HG02642 (cell line): ENCODE measurements at regions not wholly inside any gene's neighbourhood (a gene's known extent, or its start where the extent isn't known, plus 50 kb on each side); places are given as distances from the start of the nearest gene placed in this dataset.

Experiments used
- ATAC-seq: cut with Tn5 transposase; IDR thresholded peaks from one replicate; pipeline ENCODE4 v1.9.1; 2021; ENCODE audit warnings: mild to moderate bottlenecking; ENCODE audit not compliant: unreplicated experiment, poor library complexity

DNA sequence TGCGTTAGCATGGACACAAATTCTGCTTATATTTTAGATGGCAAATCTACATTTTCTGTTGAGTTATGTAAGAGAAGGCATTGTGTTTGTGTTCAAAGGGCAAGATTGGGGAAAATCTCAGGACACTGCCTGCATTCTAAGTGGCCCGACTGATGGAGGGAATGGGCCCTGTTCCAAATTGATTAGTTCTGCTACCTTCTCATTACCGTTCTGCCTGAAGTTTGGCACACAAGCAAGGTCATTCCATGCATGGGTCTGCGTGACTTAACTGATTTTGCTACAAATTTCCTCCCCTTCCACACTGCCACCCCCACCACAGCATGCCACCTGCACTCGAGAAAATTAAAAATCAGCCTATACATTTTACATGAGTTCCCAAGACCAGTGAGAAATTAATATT, 409.9 kb downstream of the BRINP1 start:
- ATAC-seq, result no peak

DNA sequence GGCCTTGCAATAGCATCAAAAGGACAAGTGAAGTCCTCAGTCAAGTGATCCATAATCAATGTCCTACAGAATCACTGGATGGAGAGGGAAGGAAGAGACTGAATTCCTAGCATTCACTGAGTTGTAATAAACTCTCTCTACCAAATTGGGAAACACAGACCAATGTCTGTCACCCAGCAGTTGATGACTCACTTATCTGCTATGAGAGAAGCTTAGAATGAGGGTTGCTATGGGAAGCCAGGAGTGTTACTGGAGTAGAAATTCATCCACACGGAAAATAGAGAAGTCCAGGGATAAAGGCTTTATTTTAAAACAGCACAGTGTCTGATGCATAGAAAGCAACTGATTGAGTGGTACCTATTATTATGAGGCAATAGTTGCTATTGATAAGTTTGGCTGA, 407.4 kb downstream of the BRINP1 start:
- no peak for ATAC-seq

DNA sequence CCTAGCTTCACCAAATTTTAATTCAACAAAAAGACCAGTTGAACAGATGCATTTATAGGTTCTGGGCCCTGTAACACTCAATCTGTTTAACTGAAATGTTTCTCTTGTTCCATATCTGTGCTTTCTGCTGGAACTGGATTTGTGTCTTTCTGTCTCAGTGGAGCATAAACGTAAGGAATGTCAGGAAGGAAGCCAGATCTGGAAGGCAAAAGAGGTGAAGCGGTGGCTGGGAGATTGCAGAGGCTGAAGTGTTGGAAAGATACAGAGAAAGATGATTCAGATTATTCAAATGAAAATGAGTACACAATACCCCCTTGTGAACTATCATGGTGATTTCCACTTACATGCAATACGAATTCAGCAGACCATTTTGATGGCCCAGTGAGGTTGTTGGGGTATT, 406.8 kb downstream of the BRINP1 start:
- no peak for ATAC-seq

DNA sequence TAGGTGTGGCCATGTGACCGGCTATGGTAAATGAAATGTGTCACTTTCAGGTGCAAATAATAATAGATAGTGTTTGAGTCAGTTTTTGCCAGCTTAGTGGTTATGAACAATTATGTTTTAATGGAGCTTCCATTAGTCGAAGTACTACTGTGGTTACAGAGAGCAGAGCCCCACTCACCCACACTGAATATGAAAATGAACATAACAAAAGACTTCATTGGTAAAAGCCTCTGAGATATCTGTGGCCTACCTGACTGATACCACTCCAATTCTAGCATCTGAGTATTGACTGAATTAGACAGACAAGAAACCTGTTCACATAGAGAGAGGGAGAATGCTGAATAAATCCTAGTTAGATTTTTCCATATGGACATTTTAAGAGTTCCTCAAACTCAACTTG, 405.6 kb downstream of the BRINP1 start:
- ATAC-seq, result no peak

DNA sequence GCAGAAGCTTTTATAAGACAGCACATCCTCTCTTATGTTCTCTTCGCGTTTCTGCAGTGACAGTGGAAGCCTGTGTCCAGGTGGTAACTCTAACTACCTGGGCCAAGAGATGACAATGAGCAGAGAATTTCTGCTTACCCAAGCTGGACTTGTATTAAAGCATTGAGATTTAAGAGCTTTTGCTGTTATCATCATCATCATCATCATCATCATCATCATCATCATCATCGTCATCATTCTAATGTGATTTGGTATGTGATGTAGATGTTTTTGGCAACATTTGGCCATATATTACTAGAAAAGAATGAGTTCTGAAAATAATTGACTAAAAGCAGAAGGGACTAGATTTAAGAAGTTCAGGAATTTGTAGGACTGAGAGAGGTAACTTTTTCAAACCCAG, 401.3 kb downstream of the BRINP1 start:
- no peak for ATAC-seq

DNA sequence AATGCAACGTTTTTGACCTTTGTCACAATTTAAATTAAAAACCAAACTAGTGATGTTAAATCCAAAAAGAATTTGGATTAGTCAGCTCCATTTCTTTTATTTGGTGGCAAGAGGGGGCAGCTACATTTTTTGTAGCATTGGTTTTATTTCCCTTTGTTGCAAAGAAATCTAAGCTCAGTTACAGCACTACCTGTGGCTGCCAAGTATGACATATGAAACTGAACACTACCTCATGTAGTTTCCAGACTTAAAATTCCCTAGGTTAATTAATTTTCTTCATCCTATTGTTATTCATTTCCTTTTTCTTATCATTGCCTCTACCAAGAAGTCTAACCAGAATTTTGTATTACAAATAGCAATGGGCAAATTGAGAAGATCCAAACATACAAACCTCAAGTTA, 393.5 kb downstream of the BRINP1 start:
- no peak for ATAC-seq

DNA sequence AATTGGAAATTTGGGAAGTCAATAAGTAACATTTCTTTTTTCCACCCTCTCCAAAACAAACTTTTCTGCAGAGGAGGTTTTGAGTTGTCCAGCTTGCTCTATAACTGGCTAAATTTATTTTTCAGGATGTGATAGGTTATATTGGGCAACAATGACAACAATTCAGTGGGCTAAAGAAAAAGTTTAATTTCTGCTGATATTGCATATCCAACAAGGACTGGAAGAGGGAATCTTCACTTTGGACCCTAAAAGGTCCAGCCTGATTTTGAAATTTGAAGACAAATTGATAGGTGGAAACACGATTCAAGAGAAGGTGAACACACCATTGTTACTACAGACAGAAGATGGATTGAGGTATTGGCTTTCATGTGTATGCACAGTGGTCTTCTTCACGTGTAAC, 393.1 kb downstream of the BRINP1 start:
- no peak for ATAC-seq

DNA sequence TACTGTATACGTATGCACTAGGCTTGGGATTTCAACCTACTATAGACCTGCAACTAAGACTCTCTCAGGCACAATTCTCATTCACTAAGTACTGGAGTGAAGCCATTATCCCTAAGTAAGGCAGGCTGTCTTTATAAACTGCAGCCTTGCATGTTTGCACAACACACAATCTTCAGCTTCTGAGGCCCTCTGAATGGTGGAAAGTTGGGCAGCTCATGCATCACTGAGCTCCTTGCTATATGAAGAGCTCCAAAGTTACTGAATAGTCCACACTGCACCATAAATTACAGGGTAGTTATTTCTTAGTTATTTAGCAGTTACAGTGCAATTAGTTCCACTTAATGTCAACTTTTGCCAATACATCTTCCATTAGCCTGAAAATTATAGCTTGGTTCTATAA, 384.6 kb downstream of the BRINP1 start:
- ATAC-seq, result no peak

DNA sequence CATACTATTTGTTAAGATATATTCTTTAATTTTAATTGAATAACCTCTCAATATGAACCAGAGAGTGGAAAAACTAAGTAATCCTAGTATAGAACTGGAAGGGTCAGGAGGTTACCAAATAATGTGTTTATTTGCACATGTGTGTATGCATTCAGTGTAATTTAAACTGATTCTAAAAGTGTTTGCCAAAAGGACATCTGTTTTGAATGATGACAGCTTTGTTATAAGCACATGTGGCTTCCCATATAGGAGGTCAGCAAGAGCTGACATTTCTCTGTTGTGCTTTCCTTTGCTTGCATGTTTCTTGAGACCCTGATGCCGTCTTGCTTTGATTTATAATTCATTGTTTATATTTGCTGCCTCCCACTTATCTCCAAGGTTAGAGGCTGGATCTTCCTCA, 383.4 kb downstream of the BRINP1 start:
- no peak for ATAC-seq

DNA sequence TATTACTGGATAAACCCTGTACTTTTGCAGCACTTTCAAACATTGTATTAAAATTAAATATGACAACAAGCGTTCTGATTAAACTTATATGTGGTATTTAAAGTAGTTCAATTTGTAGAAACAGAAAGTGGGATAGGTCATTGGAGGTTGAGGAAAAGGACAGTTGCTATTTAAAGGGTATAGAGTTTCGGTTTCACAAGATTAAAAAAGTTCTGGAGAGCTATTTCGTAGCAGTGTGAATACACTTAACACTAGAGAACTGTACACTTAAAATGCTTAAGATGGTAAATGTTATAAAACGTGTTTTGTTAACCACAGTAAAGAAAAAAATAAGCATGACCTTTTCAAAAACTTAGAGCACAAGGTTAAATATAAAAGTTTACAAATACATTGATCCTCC, 382.1 kb downstream of the BRINP1 start:
- ATAC-seq, result no peak

DNA sequence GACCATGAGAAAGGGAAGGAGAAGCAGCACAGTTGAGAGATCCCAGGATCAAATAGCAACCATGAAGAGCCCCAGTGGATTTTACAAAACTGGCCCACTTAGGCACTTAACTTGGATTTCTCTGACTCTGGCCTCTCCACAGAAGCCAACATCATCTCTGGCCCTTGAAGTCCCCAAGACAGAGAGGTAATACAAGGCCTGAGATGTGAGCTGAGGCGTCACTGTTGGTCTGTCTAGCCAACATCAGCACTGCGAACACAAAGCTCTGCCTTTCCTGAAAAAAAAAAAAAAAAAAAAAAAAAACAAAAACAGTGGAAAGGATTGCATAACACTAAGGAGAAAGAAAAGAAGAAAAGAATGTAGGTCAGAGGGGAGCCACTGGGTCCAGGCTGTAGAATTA, 378.3 kb downstream of the BRINP1 start:
- no peak for ATAC-seq

DNA sequence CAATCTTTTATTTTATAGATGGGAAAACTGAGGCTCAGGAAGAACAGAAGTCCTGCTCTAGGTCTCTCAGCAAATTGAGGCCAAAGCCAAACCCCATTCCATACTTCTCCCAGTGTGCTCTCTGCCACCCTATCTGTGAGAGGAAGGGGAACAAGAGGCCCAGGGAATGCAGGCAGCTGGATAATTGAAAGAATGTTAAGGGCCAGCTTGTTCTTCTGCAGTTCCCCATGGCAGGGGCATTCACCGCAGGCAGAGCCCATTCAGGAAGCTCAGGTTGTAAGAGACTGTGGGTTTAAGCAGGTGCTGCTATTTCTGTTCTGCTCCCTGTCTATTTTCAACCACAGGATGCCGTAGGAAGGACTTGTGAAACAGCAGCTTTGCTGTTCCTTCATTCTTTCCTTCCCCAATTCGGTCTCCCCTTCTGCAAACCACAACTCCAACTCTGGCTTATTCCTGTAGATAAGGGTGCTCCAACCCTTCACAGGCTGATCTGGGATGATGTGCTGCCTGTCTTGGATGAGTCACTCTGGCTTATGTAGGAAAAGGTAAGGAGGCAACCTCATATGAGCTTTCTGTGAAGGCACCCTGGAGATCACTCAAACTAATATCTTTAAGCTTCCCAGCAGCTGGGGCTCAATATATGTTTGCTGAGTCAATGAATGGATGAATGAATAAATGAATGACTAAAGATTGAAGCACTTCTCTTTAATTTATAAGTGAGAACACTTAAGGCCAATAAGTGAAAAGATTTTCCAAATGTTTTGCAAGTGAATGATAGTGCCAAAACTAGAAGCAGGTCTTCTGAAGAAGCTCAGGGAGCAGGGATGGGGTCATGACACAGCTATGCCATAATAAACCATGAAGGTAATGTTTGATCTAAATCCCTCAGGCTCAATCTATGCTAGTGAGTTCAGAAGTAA, 377.6 kb downstream of the BRINP1 start:
- no peak for ATAC-seq

DNA sequence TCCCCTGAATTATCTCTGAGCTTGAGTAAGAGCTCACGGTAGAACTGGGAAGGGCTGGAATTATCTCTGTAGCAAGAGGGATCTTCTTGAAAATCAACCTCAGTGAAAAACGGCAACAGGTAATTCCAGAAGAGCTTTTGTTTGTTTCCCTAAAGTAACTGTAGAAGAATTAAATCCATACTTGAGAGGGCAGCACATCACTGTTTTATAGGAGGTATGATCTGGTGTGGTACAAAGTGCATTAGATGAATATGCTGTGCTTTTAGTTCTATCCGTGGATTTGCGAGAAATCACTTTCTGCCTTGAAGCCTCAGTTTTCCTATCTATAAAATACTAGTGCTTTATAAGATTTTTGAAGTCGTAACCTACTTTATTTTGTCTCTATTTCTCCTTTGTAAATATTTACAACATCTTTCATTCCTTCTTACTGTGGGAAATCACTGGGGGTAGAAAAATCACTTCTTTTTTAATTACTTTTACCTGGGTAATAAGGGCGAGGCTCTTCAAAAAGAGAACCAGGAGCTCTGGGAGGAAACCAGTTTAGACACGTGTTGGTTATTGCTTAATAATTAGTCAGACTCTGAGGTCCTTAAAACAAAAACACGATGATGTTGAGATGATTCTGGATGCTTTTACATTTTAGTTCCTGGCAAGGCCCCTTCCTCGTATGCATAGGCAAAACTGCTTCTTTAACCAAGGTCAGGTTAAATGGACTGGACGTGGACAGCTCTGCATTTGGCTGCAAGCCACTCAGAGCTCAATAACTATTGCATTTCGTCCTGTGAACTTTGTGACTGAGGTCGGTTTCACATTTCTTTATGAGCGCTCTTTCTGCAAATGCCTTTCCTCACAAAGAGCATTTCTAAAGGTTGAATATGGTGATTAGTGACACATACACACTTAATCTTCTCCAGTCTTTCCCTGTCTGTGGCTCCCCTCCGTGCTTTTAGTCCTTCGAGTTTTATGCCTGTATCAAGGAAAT, 376.1 kb downstream of the BRINP1 start:
- ATAC-seq, result no peak

DNA sequence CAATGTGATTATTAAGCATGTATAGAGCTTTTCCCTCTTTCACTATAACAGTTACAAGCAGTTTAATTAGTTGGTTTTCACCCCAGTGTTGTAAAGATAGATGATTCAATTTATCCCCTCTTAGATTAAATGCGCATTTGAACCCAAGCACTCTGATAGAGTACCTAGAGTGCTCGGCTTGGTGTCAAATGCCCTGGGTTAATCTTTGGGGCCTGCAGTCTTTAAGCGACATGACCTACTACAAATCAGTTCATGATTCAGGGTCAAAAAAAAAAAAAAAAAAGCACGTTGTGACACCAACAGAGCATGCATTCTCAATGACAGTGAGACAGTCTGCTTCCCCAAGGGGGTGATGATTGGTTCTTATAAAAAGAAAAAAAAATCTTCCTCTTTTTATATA, 375.3 kb downstream of the BRINP1 start:
- ATAC-seq, result no peak

DNA sequence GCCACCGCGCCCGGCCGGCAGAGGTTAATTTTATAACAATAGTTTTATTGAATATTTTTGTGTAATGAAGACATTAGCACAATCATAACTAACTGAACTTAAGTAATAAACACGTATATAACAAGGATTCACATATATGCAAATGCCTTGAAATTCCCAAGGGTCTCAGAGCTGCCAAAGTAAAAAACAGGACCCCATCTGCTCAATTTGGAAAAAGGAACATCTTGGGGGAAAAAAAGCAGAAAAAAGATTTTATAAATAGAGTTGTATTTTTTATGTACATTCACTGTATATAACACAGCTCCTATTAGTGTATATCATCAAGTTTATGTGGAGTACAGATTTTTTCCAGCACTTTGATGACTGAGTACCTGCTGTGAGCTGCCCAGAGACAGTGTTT, 366.7 kb downstream of the BRINP1 start:
- no peak for ATAC-seq

DNA sequence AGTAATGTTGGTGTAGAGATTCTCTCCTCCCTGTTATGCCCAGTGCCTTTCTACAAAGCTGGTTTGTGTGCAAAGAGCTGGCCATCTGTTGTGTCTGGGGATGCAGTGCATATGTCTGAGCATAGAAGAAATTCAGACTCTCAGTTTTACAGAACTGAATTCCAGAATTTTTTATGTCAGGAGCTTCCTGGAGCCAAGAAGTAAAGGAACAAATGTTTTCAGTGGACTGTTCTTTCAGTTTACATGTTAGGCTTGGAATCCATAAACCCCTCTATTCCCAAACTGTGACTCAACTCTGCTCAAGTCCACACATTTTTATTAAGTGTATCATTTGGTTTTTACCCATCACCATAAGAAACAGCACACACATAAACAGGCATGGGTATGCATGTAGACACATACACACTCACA, 366.0 kb downstream of the BRINP1 start:
- no peak for ATAC-seq

DNA sequence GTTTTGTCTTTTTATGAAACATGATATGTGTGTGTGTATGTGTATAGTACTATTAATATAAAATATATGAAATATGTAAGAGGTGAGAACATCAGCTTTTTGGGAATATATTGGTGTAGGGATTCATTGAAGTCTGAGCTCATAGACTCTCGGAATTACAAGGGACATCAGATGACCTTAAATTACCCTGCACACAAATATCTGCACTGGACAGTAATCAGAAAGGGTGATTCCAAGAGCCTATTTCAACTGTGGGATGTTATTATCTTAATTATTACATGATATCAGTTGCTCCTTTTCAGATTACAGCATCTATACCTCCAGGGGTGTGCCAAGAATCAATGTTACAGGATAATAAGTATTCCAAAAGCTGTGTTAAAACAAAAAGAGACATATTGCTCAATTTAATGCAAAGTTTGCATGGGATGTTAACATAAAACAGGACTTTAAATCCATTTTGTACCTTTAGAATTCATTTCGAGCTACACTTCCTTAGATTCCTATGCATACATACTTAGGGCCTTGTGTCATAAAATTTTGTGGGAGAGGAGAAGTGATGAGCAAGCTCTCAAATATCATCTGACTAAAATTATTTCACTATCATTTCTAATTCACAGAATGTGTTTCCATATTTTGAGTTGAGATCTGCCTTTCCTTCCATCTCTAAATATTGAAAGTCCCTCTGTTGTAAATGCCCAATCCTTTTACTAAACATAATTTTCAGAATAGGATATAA, 365.2 kb downstream of the BRINP1 start:
- no peak for ATAC-seq

DNA sequence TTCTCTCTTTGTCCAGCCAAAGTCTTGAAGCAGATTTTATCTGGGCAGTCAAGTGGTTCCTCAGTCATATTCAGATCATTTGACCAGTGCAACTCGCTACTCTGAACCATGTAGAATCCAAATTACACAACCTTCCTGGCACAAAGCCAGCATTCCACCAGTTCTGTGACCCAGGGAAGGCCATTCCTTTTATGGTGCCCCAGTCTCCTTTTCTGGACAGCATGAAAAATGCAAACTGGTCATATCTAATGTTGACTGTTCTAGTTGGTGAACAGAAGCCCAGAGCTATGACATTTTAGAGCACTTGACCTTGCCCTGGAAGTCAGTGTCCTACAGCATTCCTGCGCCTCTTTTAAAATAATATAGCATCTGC, 364.6 kb downstream of the BRINP1 start:
- ATAC-seq, result no peak

DNA sequence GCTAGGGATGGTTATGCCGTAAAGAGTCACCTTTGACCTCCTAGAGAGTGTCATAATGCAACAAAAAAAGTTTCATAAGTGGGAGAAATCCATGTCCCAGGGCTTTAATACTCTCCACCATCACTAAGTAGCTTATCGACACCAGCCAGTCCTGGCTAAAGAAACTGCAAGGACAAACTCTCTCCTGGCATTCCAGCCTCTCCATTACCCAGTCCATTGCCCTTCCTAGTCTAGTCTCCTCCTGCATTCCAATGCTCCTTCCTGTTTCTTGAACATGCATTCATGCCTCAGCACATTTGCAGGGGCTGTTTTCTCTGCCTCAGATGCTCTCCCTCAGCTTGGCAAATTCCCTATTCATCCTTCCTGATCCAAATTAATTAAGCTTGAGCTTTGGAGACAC, 364.1 kb downstream of the BRINP1 start:
- ATAC-seq, result no peak

DNA sequence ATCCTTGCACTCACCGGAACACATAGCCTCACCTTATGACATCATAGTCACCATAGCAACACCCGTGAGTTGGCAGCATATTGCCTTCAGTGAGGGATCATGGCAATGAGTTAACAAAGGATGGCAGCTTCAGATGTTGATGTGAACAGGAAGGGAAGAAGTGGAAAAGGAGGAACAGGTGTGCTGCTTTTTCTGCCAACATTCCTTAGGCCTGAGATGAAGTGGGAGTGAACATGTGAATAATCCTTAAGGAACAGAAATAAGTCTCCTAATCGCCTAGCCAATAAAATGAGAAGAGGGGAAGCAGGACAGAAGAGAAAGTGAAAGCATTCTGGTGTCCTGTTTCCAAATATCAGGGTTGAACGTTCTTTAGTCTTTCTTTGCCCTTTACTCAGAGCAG, 360.0 kb downstream of the BRINP1 start:
- ATAC-seq, result no peak

DNA sequence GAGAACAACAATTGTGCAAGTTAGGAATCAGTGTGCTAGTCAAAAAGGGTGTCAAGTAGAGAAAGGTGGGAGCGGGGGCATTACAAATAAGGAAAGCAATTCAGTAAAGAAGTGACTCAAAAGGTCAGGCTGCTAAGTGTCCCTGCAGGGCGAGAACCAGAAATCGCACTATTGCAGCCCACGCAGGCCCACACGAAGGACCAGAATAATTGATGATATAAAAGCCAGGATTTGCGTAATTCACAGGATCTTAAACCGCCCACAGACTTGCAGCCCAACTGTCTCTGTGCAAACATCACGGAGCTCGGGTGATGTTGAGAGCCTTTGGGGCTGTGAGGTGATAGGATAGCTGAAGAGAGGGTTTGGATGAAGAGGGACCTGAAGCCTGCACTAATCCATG, 349.0 kb downstream of the BRINP1 start:
- ATAC-seq, result no peak
